Esophagus squamous epithelium (tissue), 4 donors: ENCODE measurements at regions not wholly inside any gene's neighbourhood (a gene's known extent, or its start where the extent isn't known, plus 50 kb on each side); places are given as distances from the start of the nearest gene placed in this dataset.

ENCODE experiments used
- CTCF ChIP-seq, 6 experiments: fragments of 450-650 bp in 4 of 6; fragments of 200-600 bp in 2 of 6; sonication (generic) in 2 of 6; IDR thresholded peaks; one replicate each; pipeline ENCODE4 v1.5.1; 2016 to 2019; ENCODE audit warnings: antibody characterized with exemption in 6 of 6, mild to moderate bottlenecking in 4 of 6, moderate library complexity in 4 of 6
- POLR2A ChIP-seq, 4 donors: fragments of 450-650 bp; IDR thresholded peaks; one replicate each; pipeline ENCODE4 v1.6.1; 2017; ENCODE audit warnings: antibody characterized with exemption in 4 of 4, mild to moderate bottlenecking in 4 of 4, moderate library complexity in 3 of 4

DNA sequence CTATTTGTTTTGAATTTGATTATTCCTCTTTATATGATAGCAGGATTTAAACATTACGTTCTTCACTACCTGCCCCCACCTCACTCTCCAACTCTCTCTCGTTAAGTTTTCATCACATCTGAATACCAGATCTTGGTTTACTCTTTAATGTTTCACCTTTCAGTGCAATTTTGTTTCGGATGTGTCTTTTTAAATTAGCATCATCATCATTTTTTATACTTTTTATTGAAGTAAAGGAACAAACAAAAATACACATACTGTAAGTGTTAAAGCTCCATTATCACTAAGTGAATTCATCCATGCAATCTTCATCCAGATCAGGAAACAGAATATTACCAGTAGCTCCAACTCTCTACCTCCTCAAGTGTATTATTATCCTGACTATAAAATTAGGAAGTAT lies 310.6 kb downstream of the C3orf38 start:
- no peak for TF ChIP-seq POLR2A (IDR thresholded peaks at IDR 0.05)
- TF ChIP-seq CTCF (IDR thresholded peaks at IDR 0.05) = no peak
